CD4-positive, alpha-beta T cell treated with Interferon alpha-2 for 1 hour (primary cell): ENCODE measurements at regions not wholly inside any gene's neighbourhood (a gene's known extent, or its start where the extent isn't known, plus 50 kb on each side); places are given as distances from the start of the nearest gene placed in this dataset.
"Not testable (repeated sequence)": the region's sequence is repeated elsewhere in the genome, so short reads cannot be mapped to it uniquely, and the experiment has no call there.

ENCODE experiments used
- DNase-seq, 2 donors: peaks; one replicate each; pipeline ENCODE4 v3.0.0-alpha.2; 2020 to 2022

DNA sequence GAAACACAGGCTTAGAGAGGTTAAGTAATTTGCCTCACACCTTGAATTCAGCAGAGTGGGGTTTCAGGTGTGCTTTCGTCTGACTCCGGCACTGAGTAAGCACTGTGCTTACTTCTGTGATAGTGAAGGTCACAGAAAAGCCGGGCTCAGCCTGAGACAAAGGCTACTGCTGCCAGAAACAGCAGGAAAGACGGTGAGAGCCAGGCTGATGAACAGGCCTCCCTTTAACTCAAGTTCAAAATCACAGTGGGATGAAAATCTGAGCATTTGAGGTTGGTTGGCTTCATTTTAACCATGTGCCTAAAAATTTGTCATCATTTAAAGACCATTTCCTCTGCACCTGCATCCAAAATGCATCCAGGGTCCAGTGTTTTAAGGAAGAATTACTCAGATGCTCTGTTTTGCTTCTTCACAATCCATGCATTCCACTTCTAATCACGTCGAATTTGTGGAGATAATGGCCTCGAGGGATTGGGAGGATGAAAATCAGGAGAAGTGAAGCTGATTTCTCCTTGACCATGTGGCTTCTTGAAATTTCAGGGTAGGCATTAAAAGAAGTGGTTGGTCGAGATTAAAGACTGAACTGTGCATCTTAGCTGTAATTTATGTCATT, 121.2 kb upstream of the LNX1 start:
- DNase-seq: no peak

DNA sequence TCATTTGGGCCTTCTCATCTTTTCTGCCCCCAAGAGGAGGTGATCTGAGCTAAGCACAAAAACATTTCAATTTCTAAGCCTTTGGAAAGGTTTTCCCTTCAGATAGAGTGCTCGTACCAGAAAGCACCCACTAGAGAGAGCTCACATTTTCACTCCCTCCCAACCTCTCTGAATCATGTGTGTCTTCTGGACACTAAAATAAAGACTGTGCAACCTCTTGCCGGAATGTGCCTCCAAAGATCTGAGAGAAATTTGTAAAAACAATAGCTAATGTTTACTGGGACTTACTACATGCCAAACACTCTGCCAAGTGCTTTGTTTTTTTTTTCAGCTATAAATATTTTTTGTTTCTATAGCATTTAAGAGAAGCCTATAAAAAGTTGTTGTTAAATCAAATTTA, 120.6 kb upstream of the LNX1 start:
- no peak for DNase-seq

DNA sequence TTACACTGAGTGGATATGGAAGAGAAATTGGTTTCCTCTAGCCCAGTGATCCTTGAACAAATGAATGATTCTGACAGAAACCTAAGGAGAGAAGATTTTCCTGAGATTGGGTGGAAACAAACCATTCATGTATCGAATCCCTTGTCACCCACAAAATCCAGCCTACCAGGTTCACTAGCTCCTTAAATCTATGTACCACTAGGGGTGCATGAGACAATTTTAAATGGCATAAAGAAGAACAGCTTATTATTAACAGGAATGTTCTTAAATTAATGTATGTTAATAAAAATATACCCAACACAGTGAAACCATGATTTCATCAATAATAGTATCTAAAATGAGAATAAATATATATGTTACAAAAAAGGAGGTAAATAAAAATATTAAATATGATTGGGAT, 118.4 kb upstream of the LNX1 start:
- DNase-seq: no peak

DNA sequence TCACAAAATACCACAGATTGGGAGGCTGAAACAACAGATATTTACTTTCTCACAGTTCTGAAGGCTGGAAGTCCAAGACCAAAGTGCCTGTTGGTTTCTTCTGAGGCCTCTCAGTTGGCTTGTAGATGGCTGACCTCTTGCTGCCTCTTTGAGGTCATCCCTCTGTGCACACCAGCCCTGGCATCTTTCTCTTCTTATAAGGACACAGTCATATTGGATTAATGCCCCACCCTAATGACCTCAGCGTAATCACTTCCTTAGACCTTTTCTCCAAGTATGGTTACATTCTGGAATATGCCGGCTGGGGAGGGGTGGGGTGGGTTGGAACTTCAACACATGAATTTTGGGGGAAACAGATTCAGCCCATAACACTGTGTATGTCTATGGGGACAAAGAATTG, 116.2 kb upstream of the LNX1 start:
- no peak for DNase-seq

DNA sequence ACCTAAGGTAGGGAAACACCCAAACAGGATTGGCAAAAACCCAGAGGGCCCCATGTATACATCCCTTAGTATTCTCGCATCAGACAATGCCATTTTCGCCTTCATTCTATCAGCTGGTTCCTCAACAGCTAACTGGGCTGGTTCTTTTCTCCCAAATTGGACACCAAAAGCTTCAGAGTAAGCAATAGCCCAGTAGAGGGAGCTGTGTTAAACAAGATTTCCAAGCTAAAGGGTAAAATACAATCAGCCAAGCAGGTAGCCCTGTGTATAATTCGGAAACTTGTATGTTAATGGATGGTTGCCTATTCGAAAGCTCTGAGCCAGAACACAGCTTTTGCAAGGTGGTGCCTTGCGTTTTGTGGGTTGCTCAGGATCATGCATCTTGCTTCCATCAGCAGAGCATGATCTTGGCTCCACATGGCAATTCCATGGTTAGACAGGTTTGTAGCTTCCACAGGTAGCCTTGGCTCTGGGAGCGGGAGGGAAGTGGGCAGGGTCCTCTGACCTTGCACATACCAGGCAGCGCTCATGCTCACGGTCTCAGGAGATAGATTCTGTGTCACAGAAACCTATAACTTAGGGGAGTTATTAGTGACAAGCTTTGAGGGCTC, 115.2 kb upstream of the LNX1 start:
- DNase-seq: peak in 1 of 2 donors; percentile 16

DNA sequence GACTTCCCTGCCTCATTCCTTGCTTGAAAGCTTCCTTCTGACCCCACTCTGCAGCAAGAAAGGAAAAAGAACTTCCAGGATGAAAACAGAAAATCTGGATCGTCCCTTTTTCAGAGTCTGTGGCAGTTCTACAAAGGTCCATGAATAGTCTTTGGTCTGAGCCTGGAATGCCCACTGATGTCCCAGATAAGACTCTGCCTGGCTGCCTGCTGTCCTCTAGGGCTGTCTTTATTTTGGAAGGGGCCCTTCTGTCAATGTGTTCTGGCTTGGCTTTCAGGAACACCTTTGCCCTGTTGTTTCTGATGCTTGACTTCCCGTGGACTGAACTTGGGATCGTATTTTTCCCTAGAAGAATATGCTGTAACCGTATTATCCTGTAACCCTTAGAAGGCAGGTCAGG, 114.7 kb upstream of the LNX1 start:
- no peak for DNase-seq

DNA sequence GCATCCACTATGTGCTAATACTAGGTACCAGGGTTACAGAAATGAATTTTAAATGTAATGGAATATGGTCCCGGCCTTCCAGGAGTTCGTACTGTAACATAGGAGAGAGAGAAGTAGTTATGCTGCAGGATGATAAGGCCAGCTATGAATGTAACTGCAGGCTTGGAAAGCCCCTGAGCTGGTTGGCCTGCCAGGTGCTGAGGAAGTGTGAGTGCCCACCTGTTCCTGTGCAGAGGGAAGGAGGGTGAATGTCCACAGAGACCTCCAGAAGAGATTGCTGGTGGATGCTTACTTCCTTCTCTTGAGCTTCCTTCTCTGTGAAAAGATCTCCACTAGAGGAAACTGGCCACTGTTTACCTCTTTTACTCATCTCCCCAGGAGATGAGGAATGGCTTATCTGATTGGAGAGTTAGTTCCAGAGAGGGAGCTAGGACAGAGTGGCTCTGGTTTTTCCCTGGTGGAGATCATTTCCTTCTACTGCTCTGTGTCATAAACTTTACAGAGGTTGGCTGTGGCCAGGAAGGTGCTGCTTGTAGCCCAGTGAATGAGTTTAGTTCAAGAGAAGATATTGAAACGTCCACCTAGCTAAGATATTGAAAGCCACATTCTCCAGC, 114.0 kb upstream of the LNX1 start:
- no peak for DNase-seq

DNA sequence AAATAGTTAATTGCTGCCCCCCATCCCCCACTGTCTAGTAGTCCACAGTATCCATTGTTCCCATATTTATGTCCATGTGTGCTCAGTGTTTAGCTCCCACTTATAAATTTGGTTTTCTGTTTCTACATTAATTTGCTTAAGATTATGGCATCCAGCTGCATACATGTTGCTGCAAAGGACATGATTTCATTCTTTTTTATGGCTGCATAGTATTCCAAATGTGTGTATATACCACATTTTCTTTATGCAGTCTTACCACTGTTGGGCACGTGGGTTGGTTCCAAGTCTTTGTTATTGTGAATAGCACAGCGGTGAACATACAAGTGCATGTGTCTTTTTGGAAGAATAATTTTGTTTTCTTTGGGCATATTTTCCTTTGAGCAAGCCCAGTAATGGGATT, 113.0 kb upstream of the LNX1 start:
- no peak for DNase-seq

DNA sequence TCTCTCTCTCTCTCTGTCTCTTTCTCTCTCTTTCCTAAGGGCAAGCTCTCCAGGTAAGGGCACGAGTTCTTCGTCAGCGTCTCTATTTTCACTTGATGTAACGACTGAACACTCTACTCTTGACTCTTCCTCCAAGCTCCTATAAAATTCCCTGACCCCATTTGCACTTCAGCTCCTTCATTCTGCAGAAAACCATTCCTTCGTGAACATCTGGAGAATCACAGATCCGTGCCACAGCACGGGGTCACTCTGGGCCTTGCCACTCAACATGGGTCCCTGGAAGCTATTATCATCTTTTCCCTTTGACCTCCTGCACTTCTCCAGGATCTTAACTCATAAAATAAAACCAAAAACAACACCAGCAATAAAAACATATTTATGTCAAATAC, 112.0 kb upstream of the LNX1 start:
- DNase-seq: no peak

DNA sequence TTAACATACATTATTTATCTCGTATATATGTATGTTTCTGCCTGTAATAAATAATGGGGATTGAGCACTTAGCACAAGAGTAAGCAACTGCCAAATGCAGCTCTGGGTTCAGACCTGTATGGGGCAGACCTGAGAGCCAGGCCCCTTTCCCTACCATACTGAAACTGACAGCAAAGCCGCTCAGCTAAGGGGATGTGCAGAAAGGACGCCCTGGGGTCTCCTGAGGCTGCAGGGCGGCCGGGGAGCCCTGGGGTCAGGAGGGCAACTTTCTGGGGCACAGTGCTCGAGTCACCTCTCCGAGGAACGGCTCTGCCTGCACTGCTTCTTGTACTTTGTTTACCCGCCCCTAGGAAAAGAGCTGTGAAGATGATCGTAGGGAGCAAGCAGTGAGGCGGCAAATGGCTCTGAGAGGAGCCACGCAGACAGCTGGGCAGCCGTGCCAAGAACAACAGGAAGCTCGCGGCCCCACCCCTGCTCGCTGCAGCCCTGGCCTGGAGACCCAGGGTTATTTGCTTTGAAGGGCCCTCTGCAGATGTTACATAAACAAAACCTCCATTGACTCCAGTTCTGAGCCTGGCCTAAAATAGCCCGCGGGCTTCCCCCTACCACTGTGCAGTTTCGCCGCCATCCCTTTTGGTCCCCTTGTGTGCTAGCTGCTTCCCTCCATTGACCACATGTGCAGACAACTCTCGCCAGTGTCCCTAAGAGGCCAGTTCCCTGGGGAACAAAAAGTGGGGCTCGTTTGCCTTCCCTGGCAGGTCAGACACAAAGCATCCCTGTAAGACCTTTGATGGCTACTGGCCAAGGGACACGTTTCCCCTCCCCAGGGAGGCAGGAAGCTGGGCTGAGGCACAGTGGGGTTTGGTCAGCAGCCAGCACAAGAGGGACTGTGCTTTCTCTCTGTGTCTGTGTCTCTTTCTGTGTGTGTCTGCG, 111.3 kb upstream of the LNX1 start:
- peak in 1 of 2 donors; percentile 18 for DNase-seq

DNA sequence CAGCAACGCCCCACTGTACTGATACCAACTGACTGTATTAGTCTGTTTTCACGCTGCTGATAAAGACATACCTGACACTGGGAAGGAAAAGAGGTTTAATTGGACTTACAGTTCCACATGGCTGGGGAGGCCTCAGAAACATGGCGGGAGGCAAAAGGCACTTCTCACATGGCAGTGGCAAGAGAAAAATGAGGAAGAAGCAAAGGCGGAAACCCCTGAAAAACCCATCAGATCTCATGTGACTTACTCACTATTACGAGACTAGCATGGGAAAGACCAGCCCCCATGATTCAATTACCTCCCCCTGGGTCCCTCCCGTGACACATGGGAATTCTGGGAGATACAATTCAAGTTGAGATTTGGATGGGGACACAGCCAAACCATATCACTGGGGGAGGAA, 110.0 kb upstream of the LNX1 start:
- not testable (repeated sequence) for DNase-seq

DNA sequence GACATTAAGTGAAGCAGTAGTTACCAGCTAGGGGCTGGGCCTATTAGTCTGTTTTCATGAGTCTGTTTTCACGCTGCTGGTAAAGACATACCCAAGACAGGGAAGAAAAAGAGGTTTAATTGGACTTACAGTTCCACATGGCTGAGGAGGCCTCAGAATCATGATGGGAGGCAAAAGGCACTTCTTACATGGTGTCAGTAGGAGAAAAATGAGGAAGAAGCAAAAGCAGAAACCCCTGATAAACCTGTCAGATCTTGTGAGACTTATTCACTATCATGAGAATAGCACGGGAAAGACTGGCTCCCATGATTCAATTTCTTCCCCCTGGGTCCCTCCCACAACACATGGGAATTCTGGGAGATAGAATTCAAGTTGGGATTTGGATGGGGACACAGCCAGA, 108.0 kb upstream of the LNX1 start:
- DNase-seq: not testable (repeated sequence)

DNA sequence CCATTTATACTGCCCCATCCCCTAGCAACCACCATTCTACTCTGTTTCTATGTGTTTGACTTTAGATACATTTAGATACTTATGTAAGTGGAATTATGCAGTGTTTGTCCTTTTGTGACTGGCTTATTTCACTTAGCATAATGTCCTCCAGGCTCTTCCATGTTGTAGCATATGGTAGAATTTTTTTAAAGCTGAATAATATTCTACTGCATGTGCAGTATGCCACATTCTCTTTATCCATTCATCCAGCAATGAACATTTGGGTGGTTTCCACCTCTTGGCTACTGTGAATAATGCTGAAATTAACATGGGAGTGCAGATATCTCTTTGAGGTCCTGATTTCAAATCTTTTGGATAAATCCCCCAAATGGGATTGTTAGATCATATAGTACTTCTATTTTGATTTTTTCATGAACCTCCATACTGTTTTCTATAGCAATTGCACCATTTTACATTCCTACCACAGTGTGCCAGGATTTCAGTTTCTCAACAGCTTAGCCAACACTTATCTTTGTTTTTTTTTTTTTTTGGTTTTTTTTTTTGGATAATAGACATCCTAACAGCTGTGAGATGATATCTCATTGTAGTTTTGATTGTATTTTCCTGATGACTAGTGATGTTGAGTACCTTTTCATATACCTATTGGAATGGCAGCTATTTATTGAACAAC, 105.9 kb upstream of the LNX1 start:
- no peak for DNase-seq

DNA sequence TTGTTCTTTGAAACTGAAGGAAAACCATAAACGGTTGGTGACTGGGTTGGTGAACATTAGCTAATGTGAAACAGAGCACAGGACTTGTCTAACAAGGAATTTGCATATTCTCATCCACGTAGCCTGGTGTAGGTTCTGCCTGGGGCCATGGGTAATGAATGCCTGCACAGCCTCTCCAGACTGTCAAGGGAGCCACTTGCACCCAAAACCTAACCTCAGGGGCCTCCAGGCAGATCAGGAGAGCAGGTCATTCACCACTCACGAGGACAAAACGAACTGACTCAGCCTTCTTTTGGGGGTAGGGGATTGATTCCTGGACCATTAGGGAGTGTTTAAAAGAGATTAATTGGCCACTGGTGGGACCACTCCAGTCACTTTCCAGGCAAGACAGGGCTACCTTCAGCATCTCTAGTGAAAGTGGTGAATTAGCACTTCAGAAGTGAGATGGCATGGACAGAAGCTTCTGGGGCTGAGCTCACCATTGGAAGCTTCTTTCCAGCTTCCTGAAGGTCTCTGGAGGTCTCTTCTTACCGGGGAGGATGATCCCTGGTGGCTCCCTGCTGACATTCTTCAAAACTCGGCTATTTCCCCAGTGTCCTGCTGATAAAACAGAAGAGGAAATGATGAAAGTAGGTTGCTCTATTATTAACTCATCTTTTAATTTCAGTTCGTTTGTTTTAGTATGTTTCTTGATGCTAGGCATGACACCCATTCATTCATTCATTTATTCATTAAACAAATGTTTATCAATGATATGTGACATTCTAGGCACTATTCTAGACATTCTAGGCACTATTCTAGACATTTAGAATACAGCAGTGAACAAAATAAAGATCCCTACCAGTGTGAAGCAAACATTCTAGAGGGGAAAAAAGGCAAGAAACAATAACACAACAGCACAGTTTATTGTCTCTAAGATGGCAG, 104.5 kb upstream of the LNX1 start:
- DNase-seq: no peak

DNA sequence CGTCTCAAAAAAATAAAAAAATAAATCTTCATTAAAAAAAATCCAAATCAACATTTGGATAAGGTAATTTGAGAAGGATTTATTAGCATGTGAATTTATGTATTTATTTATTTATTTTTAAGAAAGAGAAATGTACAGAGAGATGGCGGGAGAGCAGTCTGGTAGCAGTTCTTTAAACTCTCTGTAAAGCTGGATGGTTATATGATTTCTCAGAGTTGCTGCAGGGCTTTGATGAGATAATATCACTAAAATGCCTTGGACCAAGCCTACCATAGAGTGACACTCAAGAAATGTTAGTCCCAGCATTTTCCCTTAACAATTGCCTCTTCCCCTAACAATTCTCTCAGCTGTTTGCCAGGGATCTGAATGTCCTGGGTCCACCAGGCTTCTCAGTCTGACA, 103.4 kb upstream of the LNX1 start:
- no peak for DNase-seq

DNA sequence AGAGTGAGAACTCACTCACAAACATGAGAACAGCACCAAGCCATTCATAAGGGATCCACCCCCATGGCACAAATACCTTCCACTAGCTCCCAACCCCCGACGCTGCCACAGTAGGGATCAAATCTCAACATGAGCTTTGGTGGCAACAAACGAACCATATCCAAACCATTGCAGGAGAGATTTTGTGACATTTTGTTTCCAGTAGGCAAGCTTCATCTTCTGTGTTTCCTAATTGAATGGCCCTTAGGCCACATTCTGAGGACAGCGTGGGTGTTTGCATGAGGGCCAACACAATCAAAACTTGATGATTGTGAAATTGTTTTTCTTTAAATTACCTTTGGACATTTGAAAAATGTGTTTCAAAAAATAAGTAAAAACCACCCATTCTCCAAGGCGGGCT, 102.6 kb upstream of the LNX1 start:
- no peak for DNase-seq

DNA sequence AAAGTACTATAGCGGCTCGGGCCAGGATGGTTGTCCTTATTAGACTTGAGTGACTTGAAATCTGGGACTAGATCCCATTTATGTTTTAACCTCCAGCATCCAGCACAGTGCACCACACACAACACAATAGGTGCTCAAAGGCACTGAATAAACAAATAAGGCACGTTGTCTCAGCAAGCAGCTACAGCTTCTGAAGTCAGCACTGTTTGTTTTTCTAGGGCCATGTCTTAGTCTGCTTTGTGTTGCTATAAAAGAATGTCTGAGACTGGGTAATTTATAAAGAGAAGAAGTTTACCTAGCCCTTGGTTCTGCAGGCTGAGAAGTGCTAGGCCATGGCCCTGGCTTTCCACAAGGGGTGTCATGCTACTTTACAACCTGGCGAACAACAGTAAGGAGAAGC, 102.1 kb upstream of the LNX1 start:
- DNase-seq: no peak

DNA sequence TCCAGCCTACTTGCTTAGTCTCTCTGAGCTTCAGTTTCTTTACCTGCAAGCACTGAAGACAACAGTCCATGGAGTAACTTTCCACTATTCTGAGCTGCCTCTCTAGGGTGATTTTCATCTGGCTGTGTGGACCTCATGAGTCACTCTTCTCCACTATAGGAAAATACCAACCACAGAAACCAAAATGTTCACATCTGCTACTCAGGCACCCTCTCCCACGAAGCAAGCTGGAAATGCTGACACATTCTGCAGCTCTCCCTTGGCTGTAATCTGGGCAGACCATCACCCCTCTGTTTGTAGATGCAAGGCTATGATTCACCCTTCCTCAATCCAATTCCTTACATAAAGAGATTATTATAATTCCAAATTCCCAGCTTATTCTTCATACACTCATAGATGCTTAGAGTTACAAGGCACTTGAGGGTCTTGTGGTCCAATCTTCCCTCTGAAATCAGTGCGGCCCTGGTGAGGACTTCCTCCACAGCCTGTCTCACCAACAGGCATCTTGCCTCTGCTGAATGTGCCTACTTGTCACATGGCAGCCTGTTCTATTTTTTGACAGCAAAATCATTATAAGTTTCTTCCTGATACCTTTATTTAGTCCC, 97.0 kb upstream of the LNX1 start:
- no peak for DNase-seq

DNA sequence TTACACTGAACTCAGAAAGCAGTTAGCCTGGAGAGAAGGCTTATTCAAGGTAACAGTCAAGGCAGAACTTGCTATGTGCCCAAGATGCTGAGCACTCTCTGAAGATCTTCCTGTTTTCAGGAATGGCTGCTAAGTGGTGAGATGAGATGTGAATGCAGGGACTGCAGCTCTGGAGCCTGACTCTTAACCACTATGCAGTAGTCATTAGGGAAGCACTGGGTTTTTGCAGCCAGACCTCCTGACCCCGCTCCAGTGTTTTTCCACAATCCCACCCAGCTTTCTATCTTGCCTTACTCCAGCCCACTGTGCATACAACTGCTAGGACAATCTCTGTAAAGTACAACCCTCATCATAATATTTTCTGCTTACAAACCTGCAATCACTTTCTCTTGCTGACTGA, 95.2 kb upstream of the LNX1 start:
- DNase-seq: no peak

DNA sequence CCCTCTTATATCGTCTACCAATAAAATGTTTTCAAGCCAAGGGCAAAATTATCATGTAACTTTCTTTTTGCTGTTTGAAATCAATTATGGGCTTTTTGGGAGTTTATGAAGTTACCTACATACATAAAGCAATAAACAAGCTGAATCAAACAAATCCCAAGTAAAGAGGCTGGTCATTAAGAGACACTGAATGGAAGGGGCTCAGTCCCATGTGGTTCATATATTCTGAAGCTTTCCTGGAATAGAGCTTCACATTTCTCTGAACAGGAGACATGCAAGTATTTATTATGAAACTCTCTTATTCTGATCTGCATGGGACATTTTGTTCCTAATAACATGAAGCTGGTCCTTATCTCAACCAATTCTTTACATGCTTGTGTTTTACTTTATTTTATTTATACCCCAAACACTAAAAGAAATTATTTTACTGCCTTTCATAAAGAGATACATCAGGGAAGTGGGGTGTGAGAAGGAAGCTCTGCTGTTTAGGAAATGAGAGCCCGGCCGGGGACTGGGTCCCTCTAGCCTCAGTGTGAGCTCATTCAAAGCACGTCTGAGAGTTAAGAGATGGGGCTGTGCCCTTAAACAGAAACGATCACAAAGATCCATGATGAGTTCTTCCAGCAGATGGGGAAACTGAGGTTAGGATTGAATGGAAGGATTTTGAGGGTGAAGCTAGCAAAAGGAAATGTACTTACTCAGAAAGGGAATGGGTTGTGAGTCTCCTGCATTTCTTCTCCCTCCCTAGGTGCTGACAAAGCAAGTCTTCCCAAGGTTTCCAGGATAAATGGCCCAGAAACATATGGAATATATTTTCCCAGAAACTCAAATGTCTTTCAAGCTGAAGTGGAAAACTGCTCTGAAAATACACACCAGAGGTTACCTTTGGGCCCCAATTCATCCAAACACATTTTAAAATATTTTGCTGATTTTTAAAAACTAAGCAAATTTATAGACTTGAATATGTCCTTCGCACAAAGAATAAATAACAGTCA, 93.1 kb upstream of the LNX1 start:
- no peak for DNase-seq
